Lower leg skin (tissue), 3 donors: ENCODE measurements at regions not wholly inside any gene's neighbourhood (a gene's known extent, or its start where the extent isn't known, plus 50 kb on each side); places are given as distances from the start of the nearest gene placed in this dataset.

Experiments used
- CTCF ChIP-seq, 3 donors: fragments of 450-650 bp; IDR thresholded peaks; one replicate each; pipeline ENCODE4 v1.5.1; 2016; ENCODE audit warnings: antibody characterized with exemption in 3 of 3, mild to moderate bottlenecking in 3 of 3, moderate library complexity in 2 of 3
- POLR2A ChIP-seq, 2 donors: fragments of 450-650 bp; IDR thresholded peaks; one replicate each; pipeline ENCODE4 v1.6.1; 2016 to 2017; ENCODE audit warnings: antibody characterized with exemption in 2 of 2, mild to moderate bottlenecking in 1 of 2, moderate library complexity in 1 of 2

DNA sequence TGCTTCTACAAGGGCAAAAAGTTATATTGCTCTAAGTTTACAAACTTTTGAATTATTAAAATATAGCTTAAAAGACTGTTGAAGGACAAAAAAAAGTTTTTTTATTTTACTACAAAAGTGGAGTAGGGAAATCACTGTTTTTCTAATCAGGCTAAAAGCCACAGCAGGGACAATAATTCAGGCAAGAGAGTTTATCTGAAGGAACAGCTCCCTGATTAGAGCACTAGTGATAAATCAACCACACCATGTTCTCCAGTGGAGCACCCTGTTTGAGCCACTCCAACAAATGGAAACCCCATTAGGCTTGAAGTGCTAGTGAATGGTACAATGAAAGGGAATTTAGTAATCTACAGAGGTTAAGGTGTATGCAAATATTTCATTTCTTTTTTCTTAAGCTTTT lies 357.1 kb downstream of the SEMA3D start:
- TF ChIP-seq CTCF (IDR thresholded peaks at IDR 0.05): no peak
- no peak for TF ChIP-seq POLR2A (IDR thresholded peaks at IDR 0.05)
